Uterus (tissue), 3 donors: ENCODE measurements at regions not wholly inside any gene's neighbourhood (a gene's known extent, or its start where the extent isn't known, plus 50 kb on each side); places are given as distances from the start of the nearest gene placed in this dataset.
A peak's percentile ranks its signal among the peaks of the same experiment; 100 is the strongest.

Experiments
- DNase-seq, 2 donors: peaks; one replicate each; pipeline ENCODE4 v3.0.0-alpha.2; 2019 to 2020
- H3K27ac ChIP-seq, 2 donors: fragments of 200-600 bp; sonication (generic); 1 replicate in 1 of 2; 2 replicates in 1 of 2; pipeline ENCODE4 v1.5.1; 2016 to 2018
- H3K27me3 ChIP-seq, 2 donors: fragments of 200-600 bp; sonication (generic); one replicate each; pipeline ENCODE4 v1.5.1; 2018 to 2019; ENCODE audit warnings: control low read depth in 1 of 2
- H3K36me3 ChIP-seq, 2 donors: fragments of 200-600 bp; sonication (generic); one replicate each; pipeline ENCODE4 v1.5.1; 2019; ENCODE audit warnings: control low read depth in 1 of 2
- H3K4me1 ChIP-seq, 2 donors: fragments of 200-600 bp; sonication (generic); one replicate each; pipeline ENCODE4 v1.5.1; 2018 to 2019; ENCODE audit warnings: control low read depth in 1 of 2
- H3K4me3 ChIP-seq, 2 donors: fragments of 200-600 bp; sonication (generic); 1 replicate in 1 of 2; 2 replicates in 1 of 2; pipeline ENCODE4 v1.5.1; 2018 to 2019; ENCODE audit warnings: mild to moderate bottlenecking in 1 of 2
- H3K9me3 ChIP-seq, 2 donors: fragments of 200-600 bp; sonication (generic); one replicate each; pipeline ENCODE4 v1.5.1; 2019; ENCODE audit warnings: control low read depth in 1 of 2
- POLR2A ChIP-seq, 2 donors: fragments of 450-650 bp; IDR thresholded peaks; one replicate each; pipeline ENCODE4 v1.6.1; 2016; ENCODE audit warnings: antibody characterized with exemption in 2 of 2, mild to moderate bottlenecking in 1 of 2, moderate library complexity in 1 of 2
- intact Hi-C: fragments of 100-400 bp; cut with DNase I; formaldehyde crosslinking; loops from one replicate; pipeline ENCODE4 v1.15.1; 2023; ENCODE audit warnings: low total_unique reads
- TF ChIP-seq, protein P1 (sequence below), 4 experiments: fragments of 200-600 bp in 2 of 4; fragments of 450-650 bp in 2 of 4; sonication (generic) in 2 of 4; IDR thresholded peaks; one replicate each; pipeline ENCODE4 v1.5.1; 2016 to 2019; ENCODE audit warnings: antibody characterized with exemption in 4 of 4, mild to moderate bottlenecking in 2 of 4, moderate library complexity in 1 of 4
- donor health status: DM: yes; HTN: yes; CAD: no.

DNA sequence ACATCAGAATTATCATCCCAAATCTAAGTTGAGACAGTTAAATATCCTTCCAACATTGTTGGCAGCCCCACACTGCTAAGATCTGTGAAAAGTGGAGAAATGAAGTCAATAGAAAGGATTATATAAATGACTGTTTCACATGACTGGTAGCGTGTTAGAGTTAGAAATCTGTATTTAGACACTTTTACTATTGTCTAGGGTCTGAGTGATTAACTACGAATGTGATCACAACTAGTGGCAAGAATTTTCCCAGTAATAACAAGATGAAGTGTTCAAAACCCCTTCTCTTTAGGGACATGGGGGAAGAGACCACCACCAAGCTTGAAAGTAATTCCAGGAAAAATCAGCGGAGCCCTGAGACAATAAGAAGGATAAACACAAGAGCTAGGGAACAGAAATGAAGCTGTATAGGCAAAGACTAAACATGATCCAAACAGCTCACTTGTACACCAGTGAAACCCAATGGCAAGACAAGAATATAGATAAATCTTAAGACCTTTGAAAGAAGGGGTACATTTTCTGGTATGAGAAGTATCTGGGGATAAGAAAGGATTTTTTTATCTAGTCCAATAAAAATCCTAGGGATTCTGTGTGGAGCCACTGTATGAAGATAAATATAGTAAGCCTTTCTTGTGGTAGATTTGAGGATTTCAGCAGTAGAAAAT is 646.6 kb upstream of the USP24 start:
- no peaks in the 10 kb centered on the region for H3K36me3 ChIP-seq
- intact Hi-C loops = no loop called here
- H3K9me3 ChIP-seq = no peaks in the 10 kb centered on the region
- no peaks in the 10 kb centered on the region for H3K4me1 ChIP-seq
- H3K27ac ChIP-seq = no peak overlapping the region
- no peak overlapping the region for H3K4me3 ChIP-seq
- DNase-seq = no peak
- TF ChIP-seq, protein P1, sequence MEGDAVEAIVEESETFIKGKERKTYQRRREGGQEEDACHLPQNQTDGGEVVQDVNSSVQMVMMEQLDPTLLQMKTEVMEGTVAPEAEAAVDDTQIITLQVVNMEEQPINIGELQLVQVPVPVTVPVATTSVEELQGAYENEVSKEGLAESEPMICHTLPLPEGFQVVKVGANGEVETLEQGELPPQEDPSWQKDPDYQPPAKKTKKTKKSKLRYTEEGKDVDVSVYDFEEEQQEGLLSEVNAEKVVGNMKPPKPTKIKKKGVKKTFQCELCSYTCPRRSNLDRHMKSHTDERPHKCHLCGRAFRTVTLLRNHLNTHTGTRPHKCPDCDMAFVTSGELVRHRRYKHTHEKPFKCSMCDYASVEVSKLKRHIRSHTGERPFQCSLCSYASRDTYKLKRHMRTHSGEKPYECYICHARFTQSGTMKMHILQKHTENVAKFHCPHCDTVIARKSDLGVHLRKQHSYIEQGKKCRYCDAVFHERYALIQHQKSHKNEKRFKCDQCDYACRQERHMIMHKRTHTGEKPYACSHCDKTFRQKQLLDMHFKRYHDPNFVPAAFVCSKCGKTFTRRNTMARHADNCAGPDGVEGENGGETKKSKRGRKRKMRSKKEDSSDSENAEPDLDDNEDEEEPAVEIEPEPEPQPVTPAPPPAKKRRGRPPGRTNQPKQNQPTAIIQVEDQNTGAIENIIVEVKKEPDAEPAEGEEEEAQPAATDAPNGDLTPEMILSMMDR (IDR thresholded peaks at IDR 0.05) = no peak
- no peak for TF ChIP-seq POLR2A (IDR thresholded peaks at IDR 0.05)
- H3K27me3 ChIP-seq = no peaks in the 10 kb centered on the region

DNA sequence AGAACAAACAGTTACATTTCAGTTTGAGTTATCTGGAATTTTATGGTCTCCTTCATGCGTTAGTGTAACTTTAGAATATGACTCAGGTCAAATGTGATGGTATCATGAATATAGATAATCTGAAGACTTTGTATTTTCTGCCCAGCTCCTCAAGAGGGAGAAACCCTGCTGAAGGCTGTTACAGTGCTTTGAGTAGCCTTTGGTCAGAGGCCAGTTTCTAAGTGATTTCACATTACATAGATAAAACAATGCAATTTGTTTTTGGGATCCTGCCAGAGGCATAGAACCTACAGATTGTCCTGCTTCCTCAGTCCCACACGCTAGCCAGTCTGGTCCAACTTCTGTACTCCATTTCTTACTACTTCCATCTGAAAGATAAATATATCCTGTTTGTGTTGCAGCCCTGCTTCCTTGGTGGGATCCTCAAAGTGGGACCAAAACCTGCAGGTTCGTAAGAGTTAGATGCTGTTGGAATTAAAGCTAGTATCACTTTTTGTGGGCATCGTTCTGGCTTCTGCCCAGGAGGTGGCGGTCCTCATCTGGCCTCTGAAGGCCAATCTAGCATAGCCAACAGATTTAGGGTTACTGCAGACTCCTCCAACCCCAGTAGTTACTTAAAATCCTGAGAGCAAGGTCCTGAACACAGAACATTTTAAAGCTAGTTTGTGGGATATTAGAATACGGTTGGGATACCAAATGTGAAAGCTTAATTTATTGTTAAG is 645.8 kb upstream of the USP24 start:
- Histone ChIP-seq H3K4me1 (no peaks in the 10 kb centered on the region), H3K9me3 (no peaks in the 10 kb centered on the region), H3K36me3 (no peaks in the 10 kb centered on the region), H3K4me3 (no peak overlapping the region), H3K27me3 (no peaks in the 10 kb centered on the region), H3K27ac (no peak overlapping the region)
- no peak for DNase-seq
- TF ChIP-seq, protein P1 (IDR thresholded peaks at IDR 0.05) = no peak
- no peak for TF ChIP-seq POLR2A (IDR thresholded peaks at IDR 0.05)
- intact Hi-C loops = no loop called here

DNA sequence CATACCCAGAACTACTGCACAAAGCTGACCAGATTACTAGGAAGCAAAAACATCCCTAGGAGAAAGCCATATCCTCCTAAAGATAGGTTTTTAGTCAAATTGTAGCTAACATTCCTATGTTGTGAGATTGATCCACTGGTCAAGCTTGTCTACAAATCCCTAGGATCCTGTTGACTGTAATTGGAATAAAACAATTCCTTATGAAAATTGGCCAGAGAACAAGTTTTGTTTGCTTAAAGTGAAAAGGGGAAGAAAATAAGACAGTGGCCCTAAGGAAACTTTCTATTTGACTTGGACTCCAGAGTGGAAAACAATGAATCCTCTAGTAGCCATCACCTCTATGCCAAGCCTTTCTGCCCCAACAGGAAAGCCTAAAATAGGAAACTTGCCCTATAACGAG is 645.2 kb upstream of the USP24 start:
- Histone ChIP-seq H3K4me3 (no peak overlapping the region), H3K27ac (no peak overlapping the region), H3K36me3 (no peaks in the 10 kb centered on the region), H3K4me1 (no peaks in the 10 kb centered on the region), H3K9me3 (no peaks in the 10 kb centered on the region), H3K27me3 (no peaks in the 10 kb centered on the region)
- DNase-seq = no peak
- no peak for TF ChIP-seq POLR2A (IDR thresholded peaks at IDR 0.05)
- TF ChIP-seq, protein P1 (IDR thresholded peaks at IDR 0.05) = no peak
- intact Hi-C loops = no loop called here

DNA sequence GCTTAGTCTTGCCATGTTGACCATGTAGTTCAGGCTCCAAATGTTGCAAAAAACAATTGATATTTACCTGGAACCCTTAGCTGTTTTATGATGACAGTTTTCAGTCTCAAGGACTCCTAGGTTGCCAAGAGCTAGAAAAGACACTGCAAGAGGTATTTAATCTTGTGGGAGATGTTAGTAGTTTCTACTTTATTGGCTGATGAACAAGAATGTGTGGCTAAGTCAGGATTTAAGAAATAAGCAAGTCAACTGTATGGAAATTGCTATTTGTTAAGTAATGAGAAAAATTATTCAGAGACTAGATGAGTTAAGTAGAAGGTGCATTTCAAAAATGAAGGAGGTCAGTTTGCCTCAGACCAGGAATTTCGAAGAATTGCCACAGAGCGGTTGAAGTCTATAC is 639.7 kb upstream of the USP24 start:
- Histone ChIP-seq H3K4me1 (no peaks in the 10 kb centered on the region), H3K36me3 (no peaks in the 10 kb centered on the region), H3K4me3 (no peak overlapping the region), H3K27ac (no peak overlapping the region), H3K27me3 (no peaks in the 10 kb centered on the region), H3K9me3 (no peaks in the 10 kb centered on the region)
- intact Hi-C loops = no loop called here
- TF ChIP-seq POLR2A (IDR thresholded peaks at IDR 0.05) = no peak
- TF ChIP-seq, protein P1 (IDR thresholded peaks at IDR 0.05) = no peak
- no peak for DNase-seq

DNA sequence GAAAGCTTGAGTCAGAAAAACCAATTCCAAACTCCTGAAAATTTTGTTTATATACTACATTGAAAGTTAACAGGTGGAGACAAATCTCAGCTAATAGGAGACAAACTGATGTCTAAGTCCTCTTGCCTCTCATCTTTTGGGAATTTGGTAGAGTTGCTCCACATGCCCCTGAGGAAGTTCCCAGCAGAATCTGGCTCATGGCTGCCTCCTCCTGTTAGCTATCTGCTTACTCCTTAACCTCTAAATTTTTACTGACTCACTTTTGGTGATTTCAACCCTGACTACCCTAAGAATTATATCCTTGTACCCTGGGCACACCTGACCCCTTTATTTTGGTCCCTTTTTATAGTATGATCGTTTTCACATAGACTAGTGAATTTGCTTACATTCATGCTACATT is 633.7 kb upstream of the USP24 start:
- Histone ChIP-seq H3K9me3 (no peaks in the 10 kb centered on the region), H3K36me3 (no peaks in the 10 kb centered on the region), H3K27ac (no peak overlapping the region), H3K4me1 (no peaks in the 10 kb centered on the region), H3K27me3 (no peaks in the 10 kb centered on the region), H3K4me3 (no peak overlapping the region)
- TF ChIP-seq POLR2A (IDR thresholded peaks at IDR 0.05) = no peak
- TF ChIP-seq, protein P1 (IDR thresholded peaks at IDR 0.05) = peak in 1 of 4 experiments; percentile 19
- DNase-seq = no peak
- intact Hi-C loops = no loop called here
